ENCODE measurements at regions not wholly inside any gene's neighbourhood (a gene's known extent, or its start where the extent isn't known, plus 50 kb on each side); places are given as distances from the start of the nearest gene placed in this dataset.

DNA sequence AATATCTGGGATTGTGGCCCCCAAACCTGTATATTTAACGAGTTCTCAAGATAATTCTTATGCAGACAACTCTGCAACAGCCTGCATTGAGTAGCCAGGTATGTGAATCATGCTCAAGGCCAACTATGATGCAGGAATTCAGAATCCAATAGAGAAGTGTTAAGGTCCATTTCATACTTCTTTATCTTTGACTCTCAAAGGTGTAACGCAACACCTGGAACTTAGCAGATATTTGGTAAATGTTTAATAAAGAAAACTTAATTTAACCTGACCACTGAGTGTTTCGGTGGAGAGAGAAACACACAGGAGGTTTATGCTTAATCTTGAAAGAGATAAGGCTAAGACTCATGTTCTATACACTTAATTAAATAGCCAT, 156.5 kb upstream of the PLEKHG7 start:
- WGBS (ENCODE audit: insufficient coverage, insufficient replicate concordance, low lambda C conversion rate, missing lambda C conversion rate) = 96% methylated on average over 3 of the region's 3 CpGs
- Histone ChIP-seq H3K4me1 (ENCODE audit: control insufficient read depth, insufficient read depth, low read length) (peaks cover 43% of the 10 kb centered on the region), H3K4me2 (ENCODE audit: control insufficient read depth, insufficient read depth) (no peak overlapping the region), H3K27me3 (replicated peaks in 1 of 2; ENCODE audit: control insufficient read depth in 2 of 2, insufficient read depth in 2 of 2, low read length in 1 of 2) (no peaks in the 10 kb centered on the region), H3K9ac (ENCODE audit: control insufficient read depth, insufficient read depth, low read length) (no peak overlapping the region), H3K36me3 (ENCODE audit: control insufficient read depth in 2 of 2, insufficient read depth in 2 of 2, low read length in 1 of 2) (no peaks in the 10 kb centered on the region), H2AFZ (ENCODE audit: control insufficient read depth, low read depth, low read length) (no peak overlapping the region), H4K20me1 (ENCODE audit: control insufficient read depth, insufficient read depth) (no peaks in the 10 kb centered on the region), H3K27ac (ENCODE audit: control insufficient read depth, insufficient read depth) (no peak overlapping the region), H3K79me2 (ENCODE audit: control insufficient read depth, insufficient read depth, low read length) (no peaks in the 10 kb centered on the region; the same call in 1 of the 2 replicates), H3K4me3 (no peak overlapping the region), H3K9me3 (replicated peaks; ENCODE audit: control insufficient read depth, insufficient read depth, low read length) (no peaks in the 10 kb centered on the region; the same call in 2 of the 3 replicates)
- POLR2A ChIA-PET = interaction anchor here (1.0 to 15.5 kb wide), 7 partner anchors 17 to 183 kb away, joined by 3 to 204 read pairs (median 3); no protein-coding TSS in a partner anchor
- SMC1A ChIA-PET (ENCODE audit: uncharacterized antibody, unreplicated experiment) = interaction anchor here (0.7 to 12.8 kb wide), 15 partner anchors 8 to 879 kb away, joined by 3 to 319 read pairs (median 8); no protein-coding TSS in a partner anchor
- in situ Hi-C loops (cut with MboI) = no loop called here
- DNase-seq (ENCODE audit: low read depth, low spot score) = no peak
- intact Hi-C loops (cut with micrococcal nuclease; ENCODE audit: unreplicated experiment) = no loop called here
- no peak for FAIRE-seq
- CTCF ChIA-PET = interaction anchor here (1.1 to 6.0 kb wide), 7 partner anchors 11 to 408 kb away, joined by 3 to 59 read pairs (median 7); no protein-coding TSS in a partner anchor
- no TSS peak for BruUV-seq (replicated peaks)
- RAD21 ChIA-PET (ENCODE audit: unreplicated experiment) = interaction anchor here (0.6 to 15.5 kb wide), 17 partner anchors 8 to 400 kb away, joined by 3 to 346 read pairs (median 11); partner anchors contain the start of gene BTG1
- ATAC-seq = peak; percentile 9
- TF ChIP-seq, protein P1, sequence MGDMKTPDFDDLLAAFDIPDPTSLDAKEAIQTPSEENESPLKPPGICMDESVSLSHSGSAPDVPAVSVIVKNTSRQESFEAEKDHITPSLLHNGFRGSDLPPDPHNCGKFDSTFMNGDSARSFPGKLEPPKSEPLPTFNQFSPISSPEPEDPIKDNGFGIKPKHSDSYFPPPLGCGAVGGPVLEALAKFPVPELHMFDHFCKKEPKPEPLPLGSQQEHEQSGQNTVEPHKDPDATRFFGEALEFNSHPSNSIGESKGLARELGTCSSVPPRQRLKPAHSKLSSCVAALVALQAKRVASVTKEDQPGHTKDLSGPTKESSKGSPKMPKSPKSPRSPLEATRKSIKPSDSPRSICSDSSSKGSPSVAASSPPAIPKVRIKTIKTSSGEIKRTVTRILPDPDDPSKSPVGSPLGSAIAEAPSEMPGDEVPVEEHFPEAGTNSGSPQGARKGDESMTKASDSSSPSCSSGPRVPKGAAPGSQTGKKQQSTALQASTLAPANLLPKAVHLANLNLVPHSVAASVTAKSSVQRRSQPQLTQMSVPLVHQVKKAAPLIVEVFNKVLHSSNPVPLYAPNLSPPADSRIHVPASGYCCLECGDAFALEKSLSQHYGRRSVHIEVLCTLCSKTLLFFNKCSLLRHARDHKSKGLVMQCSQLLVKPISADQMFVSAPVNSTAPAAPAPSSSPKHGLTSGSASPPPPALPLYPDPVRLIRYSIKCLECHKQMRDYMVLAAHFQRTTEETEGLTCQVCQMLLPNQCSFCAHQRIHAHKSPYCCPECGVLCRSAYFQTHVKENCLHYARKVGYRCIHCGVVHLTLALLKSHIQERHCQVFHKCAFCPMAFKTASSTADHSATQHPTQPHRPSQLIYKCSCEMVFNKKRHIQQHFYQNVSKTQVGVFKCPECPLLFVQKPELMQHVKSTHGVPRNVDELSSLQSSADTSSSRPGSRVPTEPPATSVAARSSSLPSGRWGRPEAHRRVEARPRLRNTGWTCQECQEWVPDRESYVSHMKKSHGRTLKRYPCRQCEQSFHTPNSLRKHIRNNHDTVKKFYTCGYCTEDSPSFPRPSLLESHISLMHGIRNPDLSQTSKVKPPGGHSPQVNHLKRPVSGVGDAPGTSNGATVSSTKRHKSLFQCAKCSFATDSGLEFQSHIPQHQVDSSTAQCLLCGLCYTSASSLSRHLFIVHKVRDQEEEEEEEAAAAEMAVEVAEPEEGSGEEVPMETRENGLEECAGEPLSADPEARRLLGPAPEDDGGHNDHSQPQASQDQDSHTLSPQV (IDR thresholded peaks at IDR 0.05) = no peak
- TF ChIP-seq SMARCA5 (IDR thresholded peaks at IDR 0.05) (0 out of 2 replicates have a peak, but pooled peaks have one; percentile 35), POLR2AphosphoS5 (IDR thresholded peaks at IDR 0.05; ENCODE audit: low read length) (no peak), FOS (IDR thresholded peaks at IDR 0.05; ENCODE audit: borderline replicate concordance, extremely low read depth, insufficient read length) (no peak), ZSCAN29 (IDR thresholded peaks at IDR 0.05) (0 out of 2 replicates have a peak, but pooled peaks have one; percentile 3), ZNF24 (IDR thresholded peaks at IDR 0.05) (0 out of 2 replicates have a peak, but pooled peaks have one; percentile 22), CHD2 (IDR thresholded peaks at IDR 0.05; ENCODE audit: borderline replicate concordance, low read depth, low read length) (no peak), RUNX3 (IDR thresholded peaks at IDR 0.05; ENCODE audit: low read length) (no peak), RBBP5 (conservative IDR thresholded peaks at IDR 0.05) (no peak), SRF (IDR thresholded peaks at IDR 0.05; ENCODE audit: low read depth in 2 of 2, low read length in 2 of 2) (no peak)
- TF ChIP-seq, protein P2, sequence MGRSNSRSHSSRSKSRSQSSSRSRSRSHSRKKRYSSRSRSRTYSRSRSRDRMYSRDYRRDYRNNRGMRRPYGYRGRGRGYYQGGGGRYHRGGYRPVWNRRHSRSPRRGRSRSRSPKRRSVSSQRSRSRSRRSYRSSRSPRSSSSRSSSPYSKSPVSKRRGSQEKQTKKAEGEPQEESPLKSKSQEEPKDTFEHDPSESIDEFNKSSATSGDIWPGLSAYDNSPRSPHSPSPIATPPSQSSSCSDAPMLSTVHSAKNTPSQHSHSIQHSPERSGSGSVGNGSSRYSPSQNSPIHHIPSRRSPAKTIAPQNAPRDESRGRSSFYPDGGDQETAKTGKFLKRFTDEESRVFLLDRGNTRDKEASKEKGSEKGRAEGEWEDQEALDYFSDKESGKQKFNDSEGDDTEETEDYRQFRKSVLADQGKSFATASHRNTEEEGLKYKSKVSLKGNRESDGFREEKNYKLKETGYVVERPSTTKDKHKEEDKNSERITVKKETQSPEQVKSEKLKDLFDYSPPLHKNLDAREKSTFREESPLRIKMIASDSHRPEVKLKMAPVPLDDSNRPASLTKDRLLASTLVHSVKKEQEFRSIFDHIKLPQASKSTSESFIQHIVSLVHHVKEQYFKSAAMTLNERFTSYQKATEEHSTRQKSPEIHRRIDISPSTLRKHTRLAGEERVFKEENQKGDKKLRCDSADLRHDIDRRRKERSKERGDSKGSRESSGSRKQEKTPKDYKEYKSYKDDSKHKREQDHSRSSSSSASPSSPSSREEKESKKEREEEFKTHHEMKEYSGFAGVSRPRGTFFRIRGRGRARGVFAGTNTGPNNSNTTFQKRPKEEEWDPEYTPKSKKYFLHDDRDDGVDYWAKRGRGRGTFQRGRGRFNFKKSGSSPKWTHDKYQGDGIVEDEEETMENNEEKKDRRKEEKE (IDR thresholded peaks at IDR 0.05) = no peak
- TF ChIP-seq, protein P3, sequence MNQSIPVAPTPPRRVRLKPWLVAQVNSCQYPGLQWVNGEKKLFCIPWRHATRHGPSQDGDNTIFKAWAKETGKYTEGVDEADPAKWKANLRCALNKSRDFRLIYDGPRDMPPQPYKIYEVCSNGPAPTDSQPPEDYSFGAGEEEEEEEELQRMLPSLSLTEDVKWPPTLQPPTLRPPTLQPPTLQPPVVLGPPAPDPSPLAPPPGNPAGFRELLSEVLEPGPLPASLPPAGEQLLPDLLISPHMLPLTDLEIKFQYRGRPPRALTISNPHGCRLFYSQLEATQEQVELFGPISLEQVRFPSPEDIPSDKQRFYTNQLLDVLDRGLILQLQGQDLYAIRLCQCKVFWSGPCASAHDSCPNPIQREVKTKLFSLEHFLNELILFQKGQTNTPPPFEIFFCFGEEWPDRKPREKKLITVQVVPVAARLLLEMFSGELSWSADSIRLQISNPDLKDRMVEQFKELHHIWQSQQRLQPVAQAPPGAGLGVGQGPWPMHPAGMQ (IDR thresholded peaks at IDR 0.05; ENCODE audit: borderline replicate concordance) = no peak

Data from GM12878 (cell line).